DMS153 treated with DMSO at 0.1 percent for 48 hours (cell line): ENCODE measurements at regions not wholly inside any gene's neighbourhood (a gene's known extent, or its start where the extent isn't known, plus 50 kb on each side); places are given as distances from the start of the nearest gene placed in this dataset.
"Not testable (repeated sequence)": the region's sequence is repeated elsewhere in the genome, so short reads cannot be mapped to it uniquely, and the experiment has no call there.

Experiments used
- DNase-seq: peaks from one replicate; lab custom pipeline; 2025; ENCODE audit not compliant: unreplicated experiment; lab: John Stamatoyannopoulos, UW

DNA sequence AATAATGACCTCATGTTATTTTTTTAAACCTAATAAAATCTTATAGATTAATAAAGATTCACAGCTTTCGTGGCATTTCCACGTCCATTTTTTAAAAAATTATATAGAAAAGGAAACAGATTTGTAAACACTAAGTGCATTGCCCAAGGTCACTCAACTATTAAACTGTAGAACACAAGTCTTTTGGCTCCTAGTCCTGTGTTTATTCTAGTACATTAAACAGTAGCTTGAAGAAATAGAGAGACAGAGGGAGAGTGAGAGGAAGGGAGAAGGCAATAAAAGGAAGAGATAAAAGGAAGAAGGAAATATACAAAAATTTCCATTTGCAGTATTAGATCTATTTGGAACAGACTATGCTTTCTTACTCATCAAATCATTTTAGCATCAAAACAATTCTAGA, 586.7 kb upstream of the CITED2 start:
- DNase-seq: no peak

DNA sequence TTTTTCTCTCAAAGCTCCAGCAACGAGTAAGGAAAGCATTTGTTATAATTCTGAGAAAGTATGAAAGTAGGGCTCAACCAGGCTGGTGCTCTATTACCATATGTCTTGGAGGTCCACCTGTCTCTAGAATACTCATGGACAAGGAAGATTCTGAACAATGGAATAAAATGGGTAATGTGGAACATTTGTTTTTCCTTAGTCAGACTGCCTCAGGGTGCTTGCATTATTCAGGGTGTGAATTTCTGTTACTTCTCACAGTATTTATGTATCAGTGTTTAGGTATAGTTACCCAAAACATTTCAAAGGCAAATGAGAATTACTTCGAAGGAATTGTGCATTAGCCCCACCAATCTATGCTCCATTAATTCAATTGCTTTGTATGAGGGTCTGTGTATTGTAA, 586.2 kb upstream of the CITED2 start:
- DNase-seq: no peak

DNA sequence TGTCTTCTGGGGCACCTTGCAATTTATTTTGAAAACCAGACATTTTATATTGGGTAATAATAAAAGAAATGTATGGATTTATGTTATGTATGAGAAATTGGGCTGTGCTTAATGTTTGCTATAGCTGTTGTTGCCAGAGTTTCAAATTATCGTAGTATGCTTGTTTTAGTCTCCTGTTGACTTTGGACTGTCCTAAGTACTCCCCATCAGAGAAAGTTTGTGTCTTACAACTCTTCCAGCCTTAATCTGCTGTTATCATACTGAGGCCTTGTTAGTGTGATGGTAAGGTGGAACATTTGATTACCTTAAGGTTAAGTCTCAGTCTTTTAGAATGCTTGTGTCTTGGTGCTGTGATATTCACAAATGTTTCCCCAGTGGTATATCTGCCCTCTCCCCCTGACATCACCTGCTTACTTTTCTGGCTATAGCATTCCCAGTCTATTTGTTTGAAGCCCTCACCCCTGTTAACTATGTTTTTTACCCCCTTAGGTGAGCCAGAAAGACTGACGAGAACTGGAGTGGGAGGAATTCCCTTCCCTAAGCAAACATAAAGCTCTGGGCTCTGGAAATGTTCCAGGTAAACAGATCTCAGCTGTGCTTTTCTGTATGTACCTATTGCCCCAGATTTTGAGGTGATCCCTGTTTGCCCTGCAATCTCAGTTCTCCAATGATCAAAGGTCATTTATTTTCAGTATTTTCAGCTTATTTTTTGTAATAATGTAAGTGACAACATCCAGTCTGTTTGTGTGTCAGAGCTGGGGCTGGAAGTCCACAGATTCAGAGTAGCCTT, 581.1 kb upstream of the CITED2 start:
- DNase-seq: peak; percentile 14

DNA sequence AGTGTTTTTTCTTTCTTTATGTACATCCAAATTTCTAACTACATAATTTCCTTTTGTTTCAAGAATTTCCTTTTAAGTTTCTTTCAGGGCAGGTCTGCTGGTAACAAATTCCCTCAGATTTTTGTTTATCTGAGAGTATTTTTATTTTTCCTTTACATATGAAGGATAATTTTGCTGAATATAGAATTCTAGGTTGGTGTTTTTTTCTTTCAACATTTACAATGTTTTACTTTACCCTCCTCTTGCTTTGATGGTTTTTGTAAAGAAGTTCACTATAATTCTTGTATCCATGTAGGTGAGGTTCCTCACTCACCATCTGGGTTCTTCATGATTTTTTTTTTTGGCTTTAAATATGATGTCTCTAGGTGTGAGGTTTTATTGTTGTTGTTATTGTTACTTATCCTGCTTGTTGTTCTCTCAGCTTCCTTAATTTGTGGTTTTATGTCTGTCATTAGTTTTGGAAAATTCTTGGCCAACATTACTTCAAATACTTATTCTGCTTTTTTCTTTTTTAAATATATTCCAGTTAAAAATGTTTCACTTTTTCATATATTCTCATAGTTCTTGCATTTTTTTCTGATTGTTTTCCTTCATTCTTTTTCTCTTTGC, 580.1 kb upstream of the CITED2 start:
- DNase-seq: no peak

DNA sequence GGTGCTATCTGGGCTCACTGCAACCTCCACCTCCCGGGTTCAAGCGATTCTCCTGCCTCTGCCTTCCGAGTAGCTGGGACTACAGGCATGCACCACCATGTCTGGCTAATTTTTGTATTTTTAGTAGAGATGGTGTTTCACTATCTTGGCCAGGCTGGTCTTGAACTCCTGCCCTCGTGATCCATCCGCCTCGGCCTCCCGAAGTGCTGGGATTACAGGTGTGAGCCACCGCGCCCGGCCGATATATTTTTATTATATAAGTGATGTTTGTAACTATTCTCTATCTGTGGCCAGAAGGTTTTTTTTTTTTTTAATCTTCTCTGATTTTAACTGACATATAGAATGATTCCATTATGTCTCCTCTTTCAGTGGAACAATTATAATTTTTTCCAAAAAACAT, 579.3 kb upstream of the CITED2 start:
- DNase-seq: not testable (repeated sequence)

DNA sequence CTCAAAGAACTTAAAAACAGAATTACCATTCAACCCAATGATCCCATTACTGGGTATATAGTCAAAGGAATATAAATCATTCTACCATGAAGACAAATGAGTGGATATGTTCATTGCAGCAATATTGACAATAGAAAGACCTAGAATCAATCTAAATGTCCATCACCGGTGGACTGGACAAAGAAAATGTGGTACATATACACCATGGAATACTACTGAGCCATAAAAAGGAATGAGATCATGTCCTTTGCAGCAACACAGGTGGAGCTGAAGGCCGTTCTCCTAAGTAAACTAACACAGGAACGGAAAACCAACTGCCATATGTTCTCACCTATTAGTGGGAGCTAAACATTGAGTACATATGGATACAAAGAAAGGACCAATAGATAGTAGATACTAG, 576.7 kb upstream of the CITED2 start:
- no peak for DNase-seq

DNA sequence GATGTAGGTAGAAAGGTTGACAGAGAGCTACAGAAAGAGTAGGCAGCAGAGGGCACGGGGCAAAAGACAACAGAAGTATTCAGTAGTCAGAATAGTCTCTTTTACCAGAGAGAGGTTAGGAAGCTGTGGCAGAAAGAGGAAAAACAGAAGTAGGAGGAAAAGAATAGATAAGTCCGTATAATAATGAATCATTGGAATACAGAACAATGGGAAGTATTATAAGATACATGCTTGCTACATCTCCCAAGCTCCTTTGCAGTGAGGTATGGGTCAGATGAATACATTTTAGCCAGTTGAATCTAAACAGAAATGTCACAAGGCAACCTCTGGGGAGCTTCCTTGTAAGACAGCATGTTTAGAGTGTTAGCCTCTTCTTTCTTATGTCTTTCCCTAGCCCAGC, 570.5 kb upstream of the CITED2 start:
- DNase-seq: no peak

DNA sequence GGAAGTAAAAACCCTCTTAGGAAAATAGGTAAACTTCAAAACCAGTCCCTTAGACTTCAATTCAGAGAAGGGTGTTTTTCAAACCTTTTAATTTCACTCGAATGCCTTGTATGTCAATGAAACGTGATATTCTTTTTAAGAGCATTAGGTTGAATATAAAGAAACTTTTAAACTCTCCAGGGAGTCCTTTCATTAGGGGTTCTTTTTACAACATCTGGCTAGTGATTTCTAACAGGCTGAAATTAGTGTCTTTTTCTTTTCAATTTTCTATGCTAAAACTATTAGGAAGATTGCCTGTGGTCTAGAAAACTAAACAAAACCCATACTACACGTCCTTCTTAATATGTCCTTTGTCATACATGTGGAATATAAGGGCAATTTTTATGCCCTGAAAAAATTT, 569.7 kb upstream of the CITED2 start:
- no peak for DNase-seq

DNA sequence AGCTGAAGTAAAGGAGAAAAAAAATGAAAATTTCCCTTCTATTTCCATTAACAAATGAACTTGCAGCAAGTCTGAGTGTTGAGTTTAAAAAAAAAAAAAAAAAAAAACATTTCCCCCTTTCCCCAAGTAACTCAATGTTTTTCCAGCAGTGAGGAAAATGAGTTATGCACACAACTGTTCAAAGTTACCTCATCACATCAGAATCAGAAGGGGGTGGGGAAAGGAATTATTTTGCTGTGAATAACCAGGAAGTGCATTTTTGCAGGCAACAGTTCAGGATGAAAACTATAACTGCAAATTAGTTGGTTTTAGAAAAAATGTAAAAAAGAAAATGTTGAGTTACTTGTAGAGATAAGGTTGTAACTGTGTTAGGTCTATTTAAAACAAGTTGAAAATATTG, 568.9 kb upstream of the CITED2 start:
- DNase-seq: no peak

DNA sequence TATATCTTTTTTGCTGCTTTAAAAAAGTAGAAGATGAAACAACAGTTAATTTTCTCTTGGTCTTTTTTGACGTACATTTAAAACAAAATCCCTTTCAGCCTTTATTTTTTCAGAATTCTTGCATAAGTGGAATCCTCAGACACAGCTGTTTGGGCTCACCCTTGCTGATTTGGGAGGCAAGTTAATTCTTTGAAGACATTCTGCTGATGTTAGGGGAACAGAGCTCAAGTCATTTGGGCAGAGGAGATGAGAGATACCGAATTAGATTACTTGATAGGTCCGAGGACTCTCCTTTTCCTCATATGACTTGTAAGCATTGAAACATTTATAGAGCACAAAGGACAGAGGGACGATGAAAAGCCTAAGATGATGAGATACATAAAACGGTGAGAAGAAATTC, 567.9 kb upstream of the CITED2 start:
- DNase-seq: no peak

DNA sequence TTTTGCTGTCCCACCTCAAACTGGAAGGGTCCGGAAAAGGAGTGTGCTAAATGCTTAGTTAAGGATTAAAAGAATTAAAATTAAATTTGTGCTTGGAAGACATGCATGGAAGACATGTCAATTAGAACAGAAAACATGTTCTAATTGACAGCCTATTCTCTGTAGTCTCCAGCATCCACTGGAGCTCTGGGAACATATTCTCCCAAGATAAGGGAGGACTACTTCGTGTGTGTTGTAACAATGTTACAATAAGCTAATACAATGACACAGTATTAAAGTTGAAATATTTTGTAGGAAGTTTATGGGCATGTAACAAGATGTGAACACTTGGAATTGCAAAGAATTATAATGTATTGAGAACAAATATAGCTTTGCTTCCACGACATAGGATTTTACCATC, 567.4 kb upstream of the CITED2 start:
- DNase-seq: no peak

DNA sequence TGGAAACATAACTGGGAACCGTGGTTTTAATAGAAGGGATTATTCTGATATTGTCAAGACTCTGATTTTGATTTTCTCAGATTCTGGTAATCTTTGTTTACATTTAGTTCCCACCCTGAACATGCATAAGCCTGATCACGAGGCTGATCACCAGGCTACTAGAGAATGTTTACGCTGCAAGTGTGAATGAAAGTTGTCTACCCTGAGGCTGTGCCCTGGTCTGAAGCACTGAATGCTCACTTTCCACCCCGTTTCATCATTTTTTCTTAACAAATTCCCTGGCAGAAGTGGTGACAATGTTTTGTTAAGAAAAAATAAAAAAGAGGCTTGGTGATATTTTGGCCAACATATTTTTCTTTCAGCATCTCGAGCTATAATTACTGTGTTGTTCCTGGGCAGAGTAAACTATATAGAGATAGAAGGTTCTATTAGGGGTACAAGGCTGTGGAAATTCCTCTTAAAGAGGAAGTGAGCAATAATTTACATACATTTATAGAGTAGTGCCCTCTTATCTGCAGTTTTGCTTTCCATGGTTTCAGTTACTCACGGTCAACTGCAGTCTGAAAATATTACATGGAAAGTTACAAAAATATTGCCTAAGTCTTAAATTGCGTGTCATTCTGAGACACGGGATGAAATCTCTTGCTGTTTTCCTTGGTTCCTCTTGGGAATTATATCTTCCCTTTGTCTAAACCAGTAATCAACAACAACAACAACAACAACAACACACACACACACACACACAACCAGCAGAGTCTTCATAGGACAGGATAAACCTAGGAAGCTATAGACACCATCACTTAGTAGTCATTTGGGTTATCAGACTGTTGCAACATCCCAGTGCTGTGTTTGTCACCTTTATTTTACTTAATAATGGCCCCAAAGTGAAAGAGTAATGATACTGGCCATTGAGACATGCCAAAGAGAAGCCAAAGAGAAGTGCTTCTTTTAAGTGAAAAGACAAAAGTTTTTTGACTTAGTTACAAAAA, 566.6 kb upstream of the CITED2 start:
- no peak for DNase-seq

DNA sequence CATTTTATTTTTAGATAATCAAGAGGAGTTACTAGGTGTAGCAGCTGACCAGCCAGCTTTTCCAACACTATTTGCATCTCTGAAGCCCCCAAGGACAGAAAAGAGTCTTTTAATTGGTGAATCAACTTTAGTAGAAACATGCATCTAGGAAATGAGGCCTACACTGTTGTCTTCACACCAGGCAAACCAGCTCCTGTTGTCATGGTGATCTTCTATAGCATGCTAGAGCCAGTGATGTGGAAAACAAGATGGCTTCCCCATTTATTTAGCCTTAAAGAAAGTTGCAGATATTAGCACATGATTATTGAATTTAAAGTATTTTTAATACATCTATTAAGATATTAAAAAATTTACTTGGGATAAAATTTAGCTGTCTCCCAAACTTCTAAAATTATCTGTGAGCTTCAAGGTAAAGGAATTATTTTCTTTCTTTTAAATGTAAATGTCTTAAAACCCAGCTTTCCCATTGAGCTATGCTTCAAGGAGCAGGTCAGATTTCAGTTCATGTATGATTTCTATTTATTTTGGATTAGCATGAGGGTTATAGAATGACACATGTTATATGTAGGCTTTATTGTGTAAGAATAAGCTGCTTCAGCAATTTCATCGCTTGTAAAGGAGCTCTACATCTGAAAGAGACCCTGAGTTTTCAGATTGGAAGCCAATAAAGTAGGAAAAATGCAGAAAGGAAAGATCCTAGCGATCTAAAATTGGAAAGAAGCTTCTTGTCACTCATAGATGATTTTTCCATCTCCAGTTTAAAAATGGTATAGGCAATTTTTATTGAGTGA, 564.9 kb upstream of the CITED2 start:
- DNase-seq: no peak

DNA sequence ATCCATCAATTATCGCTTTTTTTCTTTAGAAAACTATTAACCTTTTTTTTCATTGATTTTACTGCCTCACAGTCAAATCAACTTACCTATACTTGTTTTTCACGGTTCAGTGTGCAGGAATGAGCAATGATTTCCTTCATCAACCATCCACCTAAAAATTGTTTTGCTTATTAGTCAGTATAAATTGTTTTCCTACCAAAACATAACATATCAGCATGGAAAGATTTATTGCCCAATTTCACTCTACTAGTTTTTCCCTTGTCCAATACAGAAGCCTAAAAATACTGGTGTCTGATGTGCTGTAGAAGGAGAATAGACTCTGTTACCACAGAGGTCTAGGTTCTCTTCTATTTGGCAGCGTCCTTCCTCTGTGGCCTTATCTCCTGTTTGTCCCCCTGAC, 558.2 kb upstream of the CITED2 start:
- no peak for DNase-seq

DNA sequence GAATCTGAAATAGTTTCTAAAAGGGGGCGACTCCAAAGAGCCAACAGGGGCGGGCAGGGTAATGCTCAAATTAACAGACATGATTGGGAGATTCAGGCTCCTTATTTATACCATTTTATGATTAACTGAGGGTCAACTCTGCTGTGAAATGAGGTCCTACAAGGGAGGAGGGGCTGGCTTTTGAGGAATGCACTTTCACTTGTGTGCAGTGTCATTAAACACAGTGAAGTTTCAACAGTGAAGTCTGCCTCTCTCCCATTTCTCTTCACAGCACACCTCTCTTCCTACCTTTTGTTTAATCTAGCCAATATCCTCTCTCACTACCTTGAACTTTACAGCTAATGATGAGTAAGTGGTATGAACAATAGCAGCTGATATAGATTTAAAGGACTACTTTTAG, 557.3 kb upstream of the CITED2 start:
- DNase-seq: no peak

DNA sequence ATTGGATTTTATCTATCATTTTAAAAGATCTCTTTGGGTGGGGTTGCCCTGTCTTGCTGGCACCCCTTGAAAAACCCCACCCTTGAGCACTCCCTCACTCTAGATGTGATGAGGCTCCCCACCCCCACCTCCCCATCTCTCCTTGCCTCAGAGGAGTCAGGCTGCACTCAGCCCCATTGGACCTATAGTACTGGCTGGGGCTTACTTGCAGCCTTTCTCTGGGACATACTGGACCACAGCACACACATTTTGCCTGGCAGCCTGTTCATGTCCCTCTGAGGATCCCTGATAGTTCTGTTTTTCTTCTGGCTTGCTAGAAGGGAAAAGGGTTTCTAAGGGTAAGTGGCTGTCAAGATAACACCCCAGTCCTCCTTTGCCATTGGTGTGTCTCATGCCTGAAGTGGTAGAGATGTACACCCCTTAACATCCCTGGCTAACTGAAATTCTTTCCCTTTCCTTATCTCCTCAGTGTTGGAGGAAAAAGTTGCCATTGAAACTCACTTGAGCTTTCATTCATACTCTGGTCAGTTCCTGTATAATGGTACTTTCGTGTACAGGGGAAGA, 553.4 kb upstream of the CITED2 start:
- DNase-seq: no peak

DNA sequence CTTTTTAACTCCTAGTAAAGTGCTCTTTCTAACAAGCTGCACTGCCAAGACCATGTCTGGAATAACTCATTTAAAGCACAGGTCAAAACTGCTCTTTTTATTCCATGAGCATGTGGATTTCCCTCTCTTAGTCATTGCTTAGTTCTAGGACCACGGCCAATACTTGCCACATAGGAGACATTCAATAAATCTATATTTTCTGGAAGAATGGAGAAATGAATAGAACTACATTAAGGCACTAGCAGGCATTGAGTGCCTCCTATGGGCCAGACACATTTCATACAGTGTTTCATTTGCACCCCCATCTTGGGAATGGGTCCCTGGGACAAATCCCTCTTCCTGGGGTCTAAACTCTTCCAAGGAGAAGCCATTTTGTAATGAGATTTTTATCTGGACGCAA, 552.8 kb upstream of the CITED2 start:
- DNase-seq: no peak

DNA sequence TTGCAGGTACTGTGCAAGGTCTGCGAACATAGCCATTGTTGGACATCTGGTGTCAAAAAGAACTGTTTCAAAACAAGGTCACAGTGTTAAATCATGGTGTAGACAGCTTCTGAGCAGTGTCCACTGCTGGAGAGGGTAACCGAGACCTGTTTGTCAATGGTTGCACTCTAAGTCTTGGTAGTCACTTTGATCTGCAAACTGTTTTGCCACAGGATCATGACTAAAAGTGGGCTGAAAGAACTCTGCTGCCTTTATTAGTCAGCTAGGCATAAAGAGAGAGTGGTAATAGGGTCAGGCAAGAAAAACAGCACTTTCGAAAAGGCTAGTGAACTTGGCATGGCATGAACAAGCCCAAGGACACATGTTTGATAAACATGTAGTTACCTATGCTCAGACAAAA, 552.3 kb upstream of the CITED2 start:
- no peak for DNase-seq

DNA sequence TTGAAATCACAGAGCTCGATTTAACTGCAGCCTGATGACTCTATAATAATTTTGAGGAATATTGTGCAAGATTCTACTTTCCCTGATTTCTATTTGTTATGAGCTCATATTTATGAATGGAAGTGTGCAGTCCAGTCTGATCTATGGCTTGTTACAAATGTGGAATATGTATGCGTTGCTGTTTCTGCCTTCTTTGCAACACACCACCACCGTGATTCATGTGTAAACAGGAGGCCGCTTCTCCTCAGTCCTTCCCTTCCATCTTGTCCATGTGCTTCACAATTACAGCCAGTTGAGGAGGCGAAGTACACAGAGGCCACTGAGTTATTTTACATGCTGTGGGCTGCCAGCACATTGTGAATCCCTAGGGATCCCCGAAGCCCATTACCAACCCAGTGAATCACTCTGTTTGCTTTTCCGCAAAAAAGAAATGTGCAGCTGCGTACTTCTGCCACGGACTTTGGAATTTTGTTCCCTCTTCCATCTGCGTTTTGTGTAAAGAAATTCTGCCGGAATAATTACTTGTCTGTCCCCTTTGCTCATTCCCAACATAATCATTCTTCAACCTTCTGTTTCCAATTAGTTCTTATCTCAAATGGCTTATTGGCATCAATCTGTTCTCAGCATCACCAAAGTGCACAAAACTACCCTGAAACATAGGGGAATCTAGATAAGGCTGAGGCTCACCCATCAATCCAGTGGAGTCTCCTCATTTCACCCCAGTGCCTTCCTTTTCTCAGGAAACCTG, 551.6 kb upstream of the CITED2 start:
- peak; percentile 23 for DNase-seq

DNA sequence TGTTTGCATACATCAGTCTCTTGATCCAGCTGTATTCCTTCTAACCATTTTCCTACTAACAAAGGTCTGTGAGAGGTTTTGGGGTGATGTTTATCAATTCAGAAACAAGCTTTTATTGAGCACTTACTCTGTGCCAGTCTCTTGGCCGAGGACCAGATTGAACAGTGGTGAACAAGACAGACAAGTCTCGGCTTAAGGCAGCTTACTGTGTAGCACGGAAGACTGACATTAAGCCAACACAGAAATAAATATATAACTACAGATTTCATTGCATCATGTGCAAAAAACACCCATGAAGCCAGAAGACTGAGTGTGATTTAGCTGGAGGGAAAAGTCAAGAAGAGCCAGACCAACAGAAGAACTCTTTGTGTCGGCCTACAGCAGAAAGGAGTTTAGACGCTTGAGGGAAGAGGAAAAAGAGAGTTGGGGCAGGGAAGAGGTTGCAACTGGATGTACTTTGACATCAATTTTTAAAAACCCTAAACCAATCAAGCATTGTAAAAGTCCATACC, 549.6 kb upstream of the CITED2 start:
- no peak for DNase-seq
